ENCODE measurements at regions not wholly inside any gene's neighbourhood (a gene's known extent, or its start where the extent isn't known, plus 50 kb on each side); places are given as distances from the start of the nearest gene placed in this dataset.

- no peak for DNase-seq (ENCODE audit: low spot score)
Observed at GRCh38 chr11:92796744-92797143, 172.7 kb upstream of the MTNR1B start.

- no peak for DNase-seq (ENCODE audit: low spot score)
Observed at GRCh38 chr11:92797874-92798273, 171.6 kb upstream of the MTNR1B start.

DNA sequence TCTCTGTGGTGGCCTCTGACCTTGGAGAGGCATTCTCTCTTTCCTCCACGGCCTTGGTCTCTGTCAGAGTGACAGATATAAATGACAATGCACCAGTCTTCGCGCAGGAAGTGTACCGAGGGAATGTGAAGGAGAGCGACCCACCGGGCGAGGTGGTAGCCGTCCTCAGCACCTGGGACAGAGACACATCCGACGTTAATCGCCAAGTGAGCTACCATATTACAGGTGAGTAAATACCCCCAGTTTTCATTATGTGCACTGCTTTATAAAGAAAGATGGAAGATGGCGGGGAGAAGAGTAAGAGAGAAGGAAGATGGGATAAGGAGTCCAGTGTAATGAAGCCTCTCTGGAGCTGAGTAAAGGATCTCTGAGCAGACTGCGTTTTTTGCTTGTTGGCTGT, 167.8 kb upstream of the MTNR1B start:
- DNase-seq (ENCODE audit: low spot score), result no peak

DNA sequence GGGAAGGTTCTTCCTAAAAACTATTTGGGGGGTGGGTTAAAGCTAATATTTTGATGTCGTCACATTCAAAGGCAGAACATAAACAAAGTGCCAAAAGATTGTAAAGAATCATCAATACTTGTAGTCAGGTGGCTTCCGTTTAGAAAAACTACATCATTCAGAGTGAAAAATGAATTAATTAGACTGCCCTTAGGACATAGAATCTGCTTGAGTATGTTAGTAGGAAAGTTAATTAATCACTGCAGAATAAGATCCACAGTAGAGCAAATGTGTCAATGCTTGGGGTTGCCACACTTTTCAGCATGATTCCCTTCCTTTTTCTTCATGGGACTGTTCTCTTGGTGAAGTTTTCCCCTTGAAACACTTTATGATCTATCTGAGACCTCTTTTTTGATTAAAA, 166.8 kb upstream of the MTNR1B start:
- no peak for DNase-seq (ENCODE audit: low spot score)

GRCh38 chr11:92803391-92803790, 166.1 kb upstream of the MTNR1B start:
- no peak for DNase-seq (ENCODE audit: low spot score)

DNA sequence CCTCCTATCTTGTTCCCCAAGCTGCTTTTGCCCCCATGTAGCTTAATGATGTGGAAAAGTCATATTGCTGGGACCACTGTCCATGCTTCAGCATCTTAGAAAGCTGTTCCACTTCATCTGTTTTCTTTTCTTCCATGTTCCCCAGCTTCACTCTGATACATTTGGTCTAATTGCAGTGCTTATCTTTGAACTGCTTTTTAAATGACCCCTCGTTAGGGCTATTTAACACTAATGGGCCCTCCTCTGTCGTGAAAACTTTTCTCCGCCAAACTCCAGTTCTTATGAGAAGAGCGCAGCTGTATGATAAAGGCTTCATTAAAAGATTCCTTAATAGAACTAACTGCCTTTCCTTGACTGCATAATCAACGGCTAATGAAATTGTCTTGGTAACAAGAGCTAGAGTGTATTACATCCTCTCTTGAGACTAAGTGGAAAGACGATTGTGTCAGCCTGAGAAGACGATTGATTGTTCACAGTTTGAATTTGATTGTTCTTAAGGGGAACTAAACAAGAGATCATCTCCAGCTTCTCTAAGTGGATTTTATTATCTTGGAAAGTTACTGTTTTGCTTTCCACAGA, 165.0 kb upstream of the MTNR1B start:
- no peak for DNase-seq (ENCODE audit: low spot score)

- DNase-seq (ENCODE audit: low spot score), result no peak
Observed at GRCh38 chr11:92808022-92808421, 161.4 kb upstream of the MTNR1B start.

DNA sequence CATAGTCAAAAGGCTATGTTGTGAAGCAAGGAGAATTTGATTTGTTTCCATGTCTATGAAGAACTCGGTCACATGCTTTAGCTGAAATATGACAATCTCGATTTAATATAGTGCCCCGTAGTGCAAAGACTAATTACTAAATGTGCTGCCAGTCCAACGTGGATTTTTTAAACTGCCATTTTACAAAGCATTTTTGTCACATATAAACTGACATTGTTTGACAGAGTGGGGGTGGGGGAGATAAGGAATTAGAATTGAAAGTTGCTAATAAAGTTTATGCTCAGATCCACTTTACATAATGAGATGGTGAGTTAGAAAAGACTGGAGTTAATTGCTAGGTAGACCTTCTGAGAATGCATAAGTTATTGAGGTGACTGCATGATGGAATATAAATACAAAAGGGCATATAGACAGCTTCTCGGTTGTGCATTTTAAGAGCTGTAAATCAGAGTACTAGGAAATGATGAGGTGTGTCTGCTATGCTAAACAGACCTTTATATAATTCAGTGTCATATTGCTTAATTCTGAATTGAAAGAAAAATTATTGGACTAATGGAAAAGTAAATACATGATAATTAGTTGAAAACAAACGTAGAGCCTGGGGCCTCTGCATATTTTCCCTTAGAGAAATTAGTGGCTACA, 158.9 kb upstream of the MTNR1B start:
- DNase-seq (ENCODE audit: low spot score), result no peak

DNA sequence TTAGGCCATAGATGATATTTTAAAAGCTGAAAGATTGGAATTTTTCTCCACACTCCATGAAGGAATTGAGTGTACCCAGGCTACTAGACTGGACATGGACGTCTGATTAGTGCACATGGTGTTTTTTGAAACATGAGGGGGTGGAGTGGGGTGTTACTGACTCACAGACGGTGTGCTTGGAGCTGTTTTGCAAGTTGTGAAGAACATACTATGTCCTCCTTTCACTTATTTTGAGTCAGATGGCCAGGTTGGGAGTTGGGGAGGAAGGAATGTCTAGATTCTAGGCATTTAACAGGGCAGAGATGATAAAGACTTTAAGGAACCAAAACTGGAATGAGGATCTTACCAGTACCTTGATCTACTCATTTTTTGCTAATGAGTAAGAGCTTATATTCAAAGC, 158.1 kb upstream of the MTNR1B start:
- no peak for DNase-seq (ENCODE audit: low spot score)

DNA sequence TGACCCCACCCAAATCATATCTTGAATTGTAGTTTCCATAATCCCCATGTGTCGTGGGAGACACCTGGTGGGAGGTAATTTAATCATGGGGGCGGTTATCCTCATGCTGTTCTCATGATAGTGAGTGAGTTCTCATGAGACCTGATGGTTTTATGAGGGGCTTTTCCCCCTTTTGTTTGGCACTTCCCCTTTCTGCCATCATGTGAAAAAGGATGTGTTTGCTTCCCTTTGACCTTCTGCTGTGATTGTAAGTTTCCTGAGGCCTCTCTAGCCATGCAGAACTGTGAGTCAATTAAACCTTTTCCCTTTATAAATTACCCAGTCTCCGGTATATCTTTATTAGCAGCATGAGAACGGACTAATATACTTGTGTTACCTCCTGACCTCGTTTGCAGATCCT, 156.6 kb upstream of the MTNR1B start:
- DNase-seq (ENCODE audit: low spot score), result no peak

- DNase-seq (ENCODE audit: low spot score), result no peak
Observed at GRCh38 chr11:92819830-92820229, 149.6 kb upstream of the MTNR1B start.

GRCh38 chr11:92820860-92821259, 148.6 kb upstream of the MTNR1B start:
- DNase-seq (ENCODE audit: low spot score), result no peak

DNA sequence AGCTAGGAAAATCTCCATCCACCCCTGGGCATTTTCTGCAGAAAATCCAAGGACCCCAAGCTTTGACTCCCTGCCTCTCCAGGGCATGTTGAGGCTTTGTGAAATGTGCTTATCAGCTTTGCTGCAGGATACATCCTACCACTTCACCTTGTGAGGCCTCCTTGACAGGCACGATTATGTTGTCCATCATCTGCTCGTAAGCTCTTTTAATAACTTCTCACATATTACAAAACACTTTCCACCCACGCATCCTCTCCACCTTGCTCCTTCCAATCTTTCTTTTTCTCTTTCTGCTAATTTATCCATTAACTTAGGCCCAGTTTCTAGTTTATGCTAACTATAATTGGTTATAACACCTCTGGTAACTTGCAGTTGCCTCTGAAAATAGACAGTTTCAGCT, 147.0 kb upstream of the MTNR1B start:
- DNase-seq (ENCODE audit: low spot score), result no peak

DNA sequence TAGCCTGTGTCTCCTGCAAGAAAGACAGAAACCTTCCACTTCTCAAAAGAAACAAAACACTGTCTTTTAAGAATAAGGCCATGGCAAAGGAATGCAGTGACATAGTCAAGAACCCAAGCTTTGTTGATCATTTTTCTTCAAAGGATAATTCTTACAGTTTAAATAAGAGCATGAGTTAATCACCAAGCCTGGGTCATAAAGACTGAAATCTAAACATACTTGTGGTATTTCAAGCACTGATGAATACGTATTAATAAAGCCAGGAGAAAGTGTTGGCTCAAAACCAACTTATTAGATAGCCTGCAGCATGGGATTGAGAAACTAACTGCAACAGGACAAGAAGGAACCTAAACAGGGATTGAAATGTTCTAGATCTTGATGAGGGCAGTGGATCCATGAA, 143.3 kb upstream of the MTNR1B start:
- no peak for DNase-seq (ENCODE audit: low spot score)

DNA sequence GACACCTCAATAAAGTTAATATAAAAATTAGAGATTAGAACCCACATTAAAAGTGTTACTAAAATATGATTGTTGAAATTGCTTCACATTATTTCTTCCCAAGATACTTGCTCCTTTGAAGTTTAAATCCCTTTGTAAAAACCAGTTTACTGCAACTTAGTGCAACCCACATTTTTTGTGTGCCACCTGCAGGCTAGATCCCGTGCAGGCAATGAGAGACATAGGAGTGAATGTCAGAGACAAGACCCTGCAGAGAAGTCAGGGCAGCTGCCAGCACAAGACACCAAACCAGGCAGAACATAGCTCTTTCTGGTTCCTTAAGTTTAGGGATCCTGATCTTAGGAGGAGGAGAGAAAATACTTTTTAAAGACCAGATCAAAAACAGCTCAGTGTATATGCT, 142.8 kb upstream of the MTNR1B start:
- DNase-seq (ENCODE audit: low spot score), result no peak

DNA sequence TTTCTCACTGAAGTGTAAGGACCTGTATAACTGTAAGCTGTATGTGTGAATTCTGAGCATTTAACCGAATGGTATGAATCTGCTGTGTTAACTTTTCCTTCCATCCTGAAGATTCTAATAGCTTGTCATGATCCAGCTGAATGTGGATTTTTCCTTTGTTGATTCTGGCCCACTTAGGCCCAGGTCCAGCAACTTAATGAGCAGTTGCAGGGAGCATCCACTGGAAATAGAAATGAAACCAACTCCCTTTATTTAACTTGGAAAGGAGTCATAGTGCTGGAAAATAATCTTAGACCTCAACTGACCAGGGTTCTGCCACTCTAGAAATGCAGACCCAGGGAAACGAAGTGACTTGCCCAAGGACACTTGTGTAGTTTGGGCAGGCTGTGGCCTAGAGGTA, 142.3 kb upstream of the MTNR1B start:
- DNase-seq (ENCODE audit: low spot score), result no peak

DNA sequence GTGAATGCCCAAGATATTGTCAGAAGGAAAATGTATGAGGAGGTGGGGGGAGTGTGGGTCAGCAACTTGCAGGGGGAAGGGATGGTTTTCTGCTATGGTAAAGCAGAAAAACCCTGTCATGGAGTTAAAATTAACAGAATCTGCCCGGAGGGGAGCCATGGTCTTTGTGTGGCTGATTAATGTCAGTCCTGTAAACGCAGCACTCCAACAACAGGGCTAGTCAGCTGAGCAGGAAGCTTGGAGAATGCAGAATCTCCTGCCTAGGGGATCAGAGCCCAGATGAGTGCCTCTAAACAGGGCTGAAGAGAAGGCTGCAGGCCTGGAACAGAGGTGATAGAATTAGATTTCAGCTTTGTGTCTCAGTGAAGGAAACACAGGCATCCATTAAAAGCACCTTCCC, 140.9 kb upstream of the MTNR1B start:
- DNase-seq (ENCODE audit: low spot score), result no peak

- DNase-seq (ENCODE audit: low spot score), result no peak
Observed at GRCh38 chr11:92829121-92829520, 140.3 kb upstream of the MTNR1B start.

DNA sequence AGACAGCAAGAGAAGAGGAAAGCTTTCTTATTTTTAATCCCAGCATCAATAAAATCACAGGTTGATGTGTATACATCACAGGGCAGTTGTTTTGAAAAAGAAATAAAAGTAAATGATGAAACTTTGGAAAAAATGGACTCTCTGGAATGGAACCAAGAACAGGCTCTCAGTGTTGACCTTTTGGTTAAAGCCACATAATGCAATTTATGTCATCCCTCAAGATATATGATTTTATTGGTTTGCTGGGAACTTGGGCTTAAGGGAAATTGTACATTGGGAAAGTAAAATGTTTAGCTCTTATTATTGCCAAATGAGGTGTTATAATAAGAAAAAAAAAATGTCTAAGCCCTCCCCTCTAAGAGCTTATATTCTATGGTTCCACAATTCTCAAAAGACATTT, 139.8 kb upstream of the MTNR1B start:
- DNase-seq (ENCODE audit: low spot score), result no peak

DNA sequence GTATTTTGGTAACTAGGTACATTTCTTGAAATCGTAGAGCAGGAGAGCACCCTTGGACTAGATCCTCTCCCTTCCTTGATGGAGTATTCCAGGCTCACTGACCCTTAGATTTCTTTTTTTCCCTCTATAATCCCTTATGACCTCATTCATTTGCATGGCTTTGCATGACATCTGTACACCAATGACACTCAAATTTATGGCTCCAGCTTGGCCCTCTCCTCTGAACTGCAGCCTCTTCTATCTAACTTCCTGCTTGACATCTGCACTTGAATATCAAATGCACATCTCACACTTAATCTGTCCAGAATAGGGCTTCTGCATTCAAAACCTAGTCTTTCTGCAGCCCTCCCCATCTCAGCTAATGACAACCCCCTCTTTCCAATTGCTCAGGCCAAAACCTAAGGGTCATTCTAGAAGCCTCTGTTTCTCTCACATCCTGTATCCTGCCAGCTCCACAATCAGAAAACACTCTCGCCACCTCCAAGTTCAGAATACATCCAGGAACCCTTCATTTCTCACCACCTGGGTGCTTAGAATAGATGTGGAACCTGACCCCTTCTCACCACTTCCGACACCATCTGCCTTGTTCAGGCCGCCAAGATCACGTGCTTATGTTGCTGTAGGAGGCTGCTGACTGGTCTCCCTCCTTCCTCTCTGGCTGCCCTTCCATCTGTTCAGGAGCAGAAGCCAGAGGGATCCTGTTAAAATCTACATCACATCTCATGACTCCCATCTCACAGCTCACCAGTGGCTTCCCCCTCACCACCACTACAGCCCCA, 138.9 kb upstream of the MTNR1B start:
- no peak for DNase-seq (ENCODE audit: low spot score)

GRCh38 chr11:92834296-92835020, 135.0 kb upstream of the MTNR1B start:
- DNase-seq (ENCODE audit: low spot score), result no peak

- DNase-seq (ENCODE audit: low spot score), result no peak
Observed at GRCh38 chr11:92837595-92837994, 131.9 kb upstream of the MTNR1B start.

GRCh38 chr11:92838759-92839310, 130.6 kb upstream of the MTNR1B start:
- DNase-seq (ENCODE audit: low spot score), result no peak
